ELF-1 (cell line): ENCODE measurements at regions not wholly inside any gene's neighbourhood (a gene's known extent, or its start where the extent isn't known, plus 50 kb on each side); places are given as distances from the start of the nearest gene placed in this dataset.
"Not testable (repeated sequence)": the region's sequence is repeated elsewhere in the genome, so short reads cannot be mapped to it uniquely, and the experiment has no call there.

Experiments used
- DNase-seq: peaks from one replicate; pipeline ENCODE4 v3.0.0-alpha.2; 2016; ENCODE audit warnings: low read depth, low spot score

GRCh38 chr4:147102596-147102995 lies 156.9 kb upstream of the TTC29 start:
- DNase-seq = no peak

GRCh38 chr4:147103403-147103946 lies 157.8 kb upstream of the TTC29 start:
- DNase-seq = peak; percentile 18

DNA sequence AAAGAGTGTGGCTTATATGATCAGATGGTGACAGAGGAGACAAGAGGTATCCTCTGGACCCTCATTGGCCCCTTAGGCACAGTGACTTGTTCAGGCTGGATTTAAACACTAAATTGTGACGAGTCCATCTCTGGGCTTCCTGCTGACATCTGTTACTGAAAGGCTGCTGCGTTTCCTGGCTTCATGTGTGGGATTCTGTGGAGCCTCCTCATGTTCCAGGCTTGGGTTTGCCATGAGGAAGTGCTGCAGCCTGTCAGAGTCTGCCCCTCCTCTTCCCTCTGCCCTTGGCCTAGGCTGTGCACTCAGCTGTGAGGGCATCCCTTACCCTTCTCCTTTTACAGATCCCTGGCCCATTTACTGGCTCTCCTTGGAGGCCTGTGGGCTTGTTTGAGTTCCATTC lies 159.1 kb upstream of the TTC29 start:
- no peak for DNase-seq

- no peak for DNase-seq
Measured at GRCh38 chr4:147108409-147108808, 162.7 kb upstream of the TTC29 start.

DNA sequence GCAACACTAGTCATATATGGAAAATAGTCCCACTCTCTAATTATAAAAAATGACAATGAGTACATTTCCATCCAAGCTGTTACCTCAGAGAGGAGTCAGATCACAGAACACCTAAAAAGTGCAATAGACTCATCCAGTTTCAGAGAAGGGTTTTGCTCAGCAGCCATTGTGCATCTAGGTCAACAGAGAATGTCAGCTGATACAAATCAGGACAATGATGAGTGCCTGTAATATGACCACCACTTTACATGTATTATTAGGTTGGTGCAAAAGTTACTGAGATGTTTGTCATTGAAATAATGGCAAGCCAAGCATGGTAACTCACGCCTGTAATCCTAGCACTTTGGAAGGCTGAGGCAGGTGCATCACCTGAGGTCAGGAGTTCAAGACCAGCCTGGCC lies 164.1 kb upstream of the TTC29 start:
- DNase-seq = no peak

DNA sequence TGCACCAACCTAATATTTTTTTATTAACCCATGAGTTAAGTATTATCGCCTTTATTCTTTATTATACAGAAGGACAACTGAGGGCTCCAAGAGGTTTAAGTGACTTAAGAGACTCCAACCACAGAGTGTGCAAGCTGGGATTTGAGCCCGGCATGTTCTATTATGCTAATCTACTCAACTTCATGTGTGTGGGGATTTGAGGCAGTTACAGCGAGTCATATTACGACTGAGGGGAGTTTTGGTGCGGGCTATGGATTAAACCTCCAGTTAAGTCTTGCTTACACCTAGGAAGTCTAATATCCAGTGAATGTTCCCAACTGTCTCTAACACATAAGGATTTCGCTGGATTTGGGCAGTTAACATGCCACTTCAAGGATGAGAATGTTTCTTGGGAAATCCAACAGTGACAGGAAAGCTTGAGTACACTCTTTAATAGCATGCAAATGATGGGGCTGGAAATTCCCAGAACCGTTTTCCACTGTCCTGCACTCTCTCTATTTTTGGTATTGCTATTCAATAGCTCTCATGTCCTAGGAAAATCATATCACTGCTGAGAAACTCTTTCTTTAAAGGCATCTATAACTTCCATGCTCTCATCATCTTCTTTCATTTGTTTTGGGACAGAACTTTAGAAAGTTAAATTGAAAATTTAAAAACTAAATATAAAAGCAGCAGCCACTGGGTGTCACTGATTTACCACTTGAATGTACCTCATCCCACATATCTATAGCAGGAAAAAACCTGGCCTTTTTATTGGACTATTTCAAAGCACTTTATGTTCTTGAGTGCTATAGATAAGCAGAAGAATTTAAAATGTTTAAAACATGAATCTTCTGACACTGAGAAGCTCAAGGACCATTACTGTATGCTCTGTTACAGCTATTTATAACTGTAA lies 165.1 kb upstream of the TTC29 start:
- no peak for DNase-seq

- DNase-seq = not testable (repeated sequence)
Measured at GRCh38 chr4:147112196-147112595, 166.5 kb upstream of the TTC29 start.

DNA sequence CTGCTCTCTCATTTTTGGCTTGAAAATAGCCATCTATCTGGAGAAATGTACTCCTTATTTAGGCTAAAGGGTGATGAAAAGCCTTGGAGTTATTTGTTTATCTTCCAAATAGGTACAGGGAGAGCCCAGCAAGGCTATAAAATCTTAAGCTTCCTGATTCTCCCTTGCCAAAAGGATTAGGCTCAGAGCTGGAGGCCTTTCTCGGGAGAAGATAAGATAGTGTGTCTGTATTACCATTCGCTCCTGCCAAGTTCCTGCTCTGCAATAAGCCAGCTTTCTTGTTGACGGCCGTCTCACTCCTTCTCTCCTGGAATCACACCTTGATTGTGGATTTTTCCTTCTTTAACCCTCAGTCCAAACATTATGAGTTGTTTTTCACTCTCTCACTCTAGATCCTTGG lies 171.8 kb upstream of the TTC29 start:
- peak; percentile 33 for DNase-seq

GRCh38 chr4:147118528-147118927 lies 172.9 kb upstream of the TTC29 start:
- DNase-seq = no peak

GRCh38 chr4:147122685-147123084 lies 177.0 kb upstream of the TTC29 start:
- DNase-seq = no peak

DNA sequence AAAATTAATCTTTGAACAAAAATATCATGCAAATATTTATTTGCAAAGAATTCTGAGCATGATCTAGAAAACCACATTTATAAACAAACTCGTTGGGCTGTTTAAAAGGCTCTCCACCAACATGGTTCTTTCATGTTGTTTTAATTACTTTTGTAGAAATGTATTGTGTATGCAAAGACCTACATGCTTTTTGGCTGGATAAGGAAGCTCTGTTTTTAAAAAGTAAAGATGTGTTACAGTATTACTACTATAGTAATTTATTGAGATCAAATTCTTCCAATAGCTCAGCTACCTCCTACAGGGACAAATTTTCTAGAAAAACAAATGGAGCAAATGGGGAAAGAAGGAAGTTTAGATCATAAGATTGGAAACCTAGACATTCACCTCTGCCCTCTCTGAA lies 177.5 kb upstream of the TTC29 start:
- no peak for DNase-seq

DNA sequence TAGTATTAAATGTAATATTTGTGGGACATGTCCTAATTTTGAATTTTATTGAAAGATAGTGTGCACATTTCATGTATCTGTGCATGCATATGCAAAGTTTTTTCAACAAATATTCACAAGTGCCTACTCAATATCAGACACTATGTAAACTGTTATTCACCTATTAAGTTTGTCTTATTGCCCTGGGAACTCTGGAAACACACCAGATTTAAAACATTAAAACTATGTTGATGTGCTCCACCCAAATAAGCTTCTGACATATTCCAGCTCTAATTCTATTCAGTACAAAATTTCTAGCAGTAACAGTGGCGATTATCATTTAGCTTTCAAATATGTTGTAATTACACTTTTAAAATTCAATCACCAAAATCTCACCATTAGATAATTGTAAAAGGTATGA lies 183.1 kb upstream of the TTC29 start:
- no peak for DNase-seq

DNA sequence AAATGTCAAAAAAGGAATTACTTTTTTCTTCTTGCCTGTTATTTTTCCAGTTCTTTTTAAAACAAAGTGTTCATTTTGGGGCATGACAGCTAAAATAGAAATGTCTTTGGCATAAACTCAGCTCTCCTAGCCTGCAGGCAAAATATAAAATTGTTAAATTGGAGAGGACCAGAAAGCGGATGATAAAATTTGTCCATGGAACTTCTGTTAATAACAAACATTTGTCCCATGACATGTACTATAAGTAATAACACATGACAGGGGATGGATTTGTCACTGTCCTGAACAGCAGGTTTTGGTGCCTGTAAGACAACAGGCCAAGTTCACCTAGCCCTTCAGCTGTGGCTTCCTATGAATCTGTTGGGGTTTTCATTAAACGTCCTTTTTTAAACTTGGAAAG lies 184.0 kb upstream of the TTC29 start:
- DNase-seq = no peak

GRCh38 chr4:147134536-147135210 lies 189.0 kb upstream of the TTC29 start:
- DNase-seq = no peak

- DNase-seq = no peak
Measured at GRCh38 chr4:147136310-147136709, 190.6 kb upstream of the TTC29 start.

GRCh38 chr4:147136751-147137150 lies 191.1 kb upstream of the TTC29 start:
- no peak for DNase-seq

GRCh38 chr4:147137280-147137679 lies 191.6 kb upstream of the TTC29 start:
- DNase-seq = no peak

DNA sequence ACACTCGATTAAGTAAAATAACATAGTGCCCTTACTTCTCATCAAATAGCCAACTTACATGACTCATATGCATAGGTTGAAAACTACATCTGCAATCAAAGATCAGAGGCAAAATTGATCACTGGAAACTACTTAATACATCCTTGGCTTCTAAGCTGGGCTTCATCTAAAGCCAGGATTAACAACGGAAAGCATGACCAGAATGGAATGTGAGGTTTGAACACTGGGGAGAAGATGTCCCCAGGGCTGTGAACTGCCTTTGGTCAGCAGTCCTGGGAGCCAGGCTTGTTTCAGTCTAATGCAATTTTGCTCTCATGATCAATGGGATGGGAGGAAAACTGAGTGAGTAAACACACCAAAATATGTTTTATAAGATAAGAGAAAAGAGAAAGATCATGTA lies 192.5 kb upstream of the TTC29 start:
- DNase-seq = peak; percentile 51

- no peak for DNase-seq
Measured at GRCh38 chr4:147139455-147140198, 194.0 kb upstream of the TTC29 start.

GRCh38 chr4:147151763-147152162 lies 206.1 kb upstream of the TTC29 start:
- no peak for DNase-seq

DNA sequence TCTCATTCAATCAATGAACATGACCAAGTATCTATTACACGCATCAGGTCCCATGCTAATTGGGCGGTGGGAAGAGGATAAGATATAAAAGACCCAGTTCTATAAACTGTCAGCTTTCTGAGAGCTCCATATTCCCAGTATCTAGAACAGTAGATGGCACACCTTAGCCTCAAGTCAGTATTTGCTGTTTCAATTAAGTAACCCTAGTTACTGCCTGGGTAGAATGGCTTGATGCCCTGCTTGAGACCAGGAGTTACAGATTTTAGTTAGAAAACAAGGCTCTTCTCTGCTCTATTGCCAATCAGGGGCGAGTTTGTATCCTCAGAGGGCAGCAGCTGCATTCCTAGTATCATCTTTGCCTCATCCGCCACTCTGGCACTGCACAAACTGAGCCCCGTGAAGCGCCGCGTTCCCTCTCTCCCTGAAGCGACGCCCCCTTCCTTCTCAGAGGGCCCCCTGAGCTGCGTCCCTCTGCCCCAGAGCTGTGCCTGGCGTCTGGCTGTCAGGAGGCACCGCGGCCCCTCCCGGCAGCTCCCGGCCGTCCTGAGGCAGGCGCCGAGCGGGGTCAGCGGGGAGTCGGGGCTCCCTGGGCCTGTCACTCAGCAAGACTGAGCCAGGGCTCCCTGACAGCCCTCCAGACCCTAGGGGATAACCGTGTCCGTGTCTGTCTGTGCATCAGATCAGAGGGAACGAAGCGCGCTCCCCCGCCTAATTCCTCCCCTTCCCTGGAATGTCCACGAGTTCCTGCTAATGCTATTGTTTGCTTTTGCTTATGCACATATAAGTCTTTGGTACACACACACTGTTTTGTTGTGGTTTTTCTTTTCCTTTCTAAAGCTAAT lies 212.4 kb upstream of the TTC29 start:
- DNase-seq = peak; percentile 71
